Panc1 (cell line): ENCODE measurements at regions not wholly inside any gene's neighbourhood (a gene's known extent, or its start where the extent isn't known, plus 50 kb on each side); places are given as distances from the start of the nearest gene placed in this dataset.

Source experiments
- ATAC-seq: fragments of 200-7000 bp; cut with Tn5 transposase; 2 replicates; pipeline ENCODE4 v1.9.1; 2020; ENCODE audit warnings: mild to moderate bottlenecking, moderate library complexity
- BruUV-seq: library from RNA; stranded (reverse); fragments of 400-500 nt; replicated peaks from 2 replicates; lab custom pipeline; 2021; lab: Mats Ljungman, UMichigan
- CTCF ChIA-PET: fragments of 300-600 bp; sonication (Branson Sonifier 250); formaldehyde crosslinking; loops from one replicate; lab custom pipeline; 2022; ENCODE audit warnings: antibody characterized with exemption; lab: Charles Lee
- POLR2A ChIA-PET: fragments of 300-600 bp; sonication (Branson Sonifier 250); formaldehyde crosslinking; loops from one replicate; lab custom pipeline; 2022; ENCODE audit warnings: antibody characterized with exemption; lab: Charles Lee
- DNase-seq: peaks from one replicate; pipeline ENCODE4 v3.0.0-alpha.2; 2010; ENCODE audit warnings: low read depth, low spot score
- H3K27ac ChIP-seq: 2 replicates; pipeline ENCODE4 v1.5.1; 2011; ENCODE audit warnings: mild to moderate bottlenecking, low read length, inconsistent platforms
- H3K27me3 ChIP-seq: fragments of 200-500 bp; sonication (Bioruptor generic); 2 replicates; pipeline ENCODE4 v1.6.0; 2014; ENCODE audit warnings: low read length, inconsistent platforms; ENCODE audit not compliant: control insufficient read depth, insufficient read depth
- H3K36me3 ChIP-seq: fragments of 200-500 bp; sonication (Bioruptor generic); 2 replicates; pipeline ENCODE4 v1.5.1; 2014; ENCODE audit warnings: inconsistent platforms, mild to moderate bottlenecking, low read length, moderate library complexity; ENCODE audit not compliant: control insufficient read depth, insufficient read depth
- H3K4me1 ChIP-seq: 2 replicates; pipeline ENCODE4 v1.5.1; 2011; ENCODE audit warnings: inconsistent platforms, mild to moderate bottlenecking, low read length, moderate library complexity; ENCODE audit not compliant: control insufficient read depth, insufficient read depth
- H3K4me3 ChIP-seq, 2 experiments: 2 replicates each; pipeline ENCODE4 v1.5.1; 2011 to 2012; ENCODE audit warnings: low read depth in 2 of 2, low read length in 2 of 2, mild to moderate bottlenecking in 2 of 2, inconsistent platforms in 1 of 2, moderate library complexity in 1 of 2
- H3K9me3 ChIP-seq: fragments of 200-500 bp; sonication (Bioruptor generic); 2 replicates; pipeline ENCODE4 v1.5.1; 2014; ENCODE audit warnings: low read depth, mild to moderate bottlenecking, inconsistent platforms, low read length, moderate library complexity; ENCODE audit not compliant: control insufficient read depth, insufficient read depth
- POLR2AphosphoS5 ChIP-seq: IDR thresholded peaks from 2 replicates; pipeline ENCODE4 v1.6.1; 2012; ENCODE audit warnings: mild to moderate bottlenecking, low read depth, low read length, moderate library complexity
- SIN3A ChIP-seq: IDR thresholded peaks from 2 replicates; pipeline ENCODE4 v1.6.1; 2012; ENCODE audit warnings: low read depth, mild to moderate bottlenecking, low read length, moderate library complexity, borderline replicate concordance; ENCODE audit not compliant: insufficient read depth
- TCF7L2 ChIP-seq: IDR thresholded peaks from 2 replicates; pipeline ENCODE4 v1.6.1; 2011; ENCODE audit warnings: mild to moderate bottlenecking, low read depth, low read length, inconsistent platforms
- in situ Hi-C: cut with HindIII; loops from 2 replicates; pipeline ENCODE4 v1.10.0; 2016; ENCODE audit warnings: low sequenced_read_pairs, low pct_unique_long_range_greater_than_20kb
- intact Hi-C: fragments of 100-400 bp; cut with micrococcal nuclease; formaldehyde crosslinking; loops from one replicate; pipeline ENCODE4 v1.10.0; 2022; ENCODE audit not compliant: unreplicated experiment
- TF ChIP-seq, protein P1 (sequence below): fragments of 450-650 bp; IDR thresholded peaks from 2 replicates; pipeline ENCODE4 v1.5.1; 2017; ENCODE audit warnings: mild to moderate bottlenecking
- TF ChIP-seq, protein P2 (sequence below), 2 experiments: IDR thresholded peaks; 2 replicates each; pipeline ENCODE4 v1.6.1; 2011 to 2012; ENCODE audit warnings: low read depth in 2 of 2, control low read depth in 1 of 2, low read length in 1 of 2, mild to moderate bottlenecking in 1 of 2, moderate library complexity in 1 of 2; ENCODE audit not compliant: insufficient read depth in 1 of 2

DNA sequence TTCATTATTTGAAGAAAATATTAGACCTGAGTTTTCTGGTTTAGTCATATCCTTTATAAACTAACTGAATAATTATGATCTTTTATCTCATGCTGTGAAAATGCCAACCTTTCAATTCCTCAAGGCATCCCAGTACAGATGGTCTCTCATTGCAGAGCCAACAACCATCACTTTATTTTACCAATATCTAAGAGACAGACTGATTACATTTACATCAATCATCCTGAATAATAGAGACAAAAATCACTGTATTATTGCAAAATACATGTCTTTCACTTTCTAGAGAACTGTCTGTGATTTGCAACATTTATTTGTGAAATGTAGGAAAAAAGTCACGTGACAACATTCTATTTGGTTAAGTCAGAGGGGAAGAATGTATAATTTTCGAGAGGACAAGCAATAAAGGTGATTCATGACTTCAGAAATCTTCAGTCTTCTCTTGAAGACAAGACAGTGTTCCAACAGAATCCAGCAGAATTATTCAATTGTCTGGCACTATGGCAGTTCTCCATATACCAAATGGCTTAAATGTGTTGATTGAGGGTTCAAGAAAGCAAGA is 503.6 kb upstream of the SYT4 start:
- no peaks in the 10 kb centered on the region for H3K36me3 ChIP-seq
- TF ChIP-seq POLR2AphosphoS5: no peak
- TF ChIP-seq, protein P1, sequence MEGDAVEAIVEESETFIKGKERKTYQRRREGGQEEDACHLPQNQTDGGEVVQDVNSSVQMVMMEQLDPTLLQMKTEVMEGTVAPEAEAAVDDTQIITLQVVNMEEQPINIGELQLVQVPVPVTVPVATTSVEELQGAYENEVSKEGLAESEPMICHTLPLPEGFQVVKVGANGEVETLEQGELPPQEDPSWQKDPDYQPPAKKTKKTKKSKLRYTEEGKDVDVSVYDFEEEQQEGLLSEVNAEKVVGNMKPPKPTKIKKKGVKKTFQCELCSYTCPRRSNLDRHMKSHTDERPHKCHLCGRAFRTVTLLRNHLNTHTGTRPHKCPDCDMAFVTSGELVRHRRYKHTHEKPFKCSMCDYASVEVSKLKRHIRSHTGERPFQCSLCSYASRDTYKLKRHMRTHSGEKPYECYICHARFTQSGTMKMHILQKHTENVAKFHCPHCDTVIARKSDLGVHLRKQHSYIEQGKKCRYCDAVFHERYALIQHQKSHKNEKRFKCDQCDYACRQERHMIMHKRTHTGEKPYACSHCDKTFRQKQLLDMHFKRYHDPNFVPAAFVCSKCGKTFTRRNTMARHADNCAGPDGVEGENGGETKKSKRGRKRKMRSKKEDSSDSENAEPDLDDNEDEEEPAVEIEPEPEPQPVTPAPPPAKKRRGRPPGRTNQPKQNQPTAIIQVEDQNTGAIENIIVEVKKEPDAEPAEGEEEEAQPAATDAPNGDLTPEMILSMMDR: no peak
- TF ChIP-seq SIN3A: no peak
- TF ChIP-seq TCF7L2: no peak
- TF ChIP-seq, protein P2, sequence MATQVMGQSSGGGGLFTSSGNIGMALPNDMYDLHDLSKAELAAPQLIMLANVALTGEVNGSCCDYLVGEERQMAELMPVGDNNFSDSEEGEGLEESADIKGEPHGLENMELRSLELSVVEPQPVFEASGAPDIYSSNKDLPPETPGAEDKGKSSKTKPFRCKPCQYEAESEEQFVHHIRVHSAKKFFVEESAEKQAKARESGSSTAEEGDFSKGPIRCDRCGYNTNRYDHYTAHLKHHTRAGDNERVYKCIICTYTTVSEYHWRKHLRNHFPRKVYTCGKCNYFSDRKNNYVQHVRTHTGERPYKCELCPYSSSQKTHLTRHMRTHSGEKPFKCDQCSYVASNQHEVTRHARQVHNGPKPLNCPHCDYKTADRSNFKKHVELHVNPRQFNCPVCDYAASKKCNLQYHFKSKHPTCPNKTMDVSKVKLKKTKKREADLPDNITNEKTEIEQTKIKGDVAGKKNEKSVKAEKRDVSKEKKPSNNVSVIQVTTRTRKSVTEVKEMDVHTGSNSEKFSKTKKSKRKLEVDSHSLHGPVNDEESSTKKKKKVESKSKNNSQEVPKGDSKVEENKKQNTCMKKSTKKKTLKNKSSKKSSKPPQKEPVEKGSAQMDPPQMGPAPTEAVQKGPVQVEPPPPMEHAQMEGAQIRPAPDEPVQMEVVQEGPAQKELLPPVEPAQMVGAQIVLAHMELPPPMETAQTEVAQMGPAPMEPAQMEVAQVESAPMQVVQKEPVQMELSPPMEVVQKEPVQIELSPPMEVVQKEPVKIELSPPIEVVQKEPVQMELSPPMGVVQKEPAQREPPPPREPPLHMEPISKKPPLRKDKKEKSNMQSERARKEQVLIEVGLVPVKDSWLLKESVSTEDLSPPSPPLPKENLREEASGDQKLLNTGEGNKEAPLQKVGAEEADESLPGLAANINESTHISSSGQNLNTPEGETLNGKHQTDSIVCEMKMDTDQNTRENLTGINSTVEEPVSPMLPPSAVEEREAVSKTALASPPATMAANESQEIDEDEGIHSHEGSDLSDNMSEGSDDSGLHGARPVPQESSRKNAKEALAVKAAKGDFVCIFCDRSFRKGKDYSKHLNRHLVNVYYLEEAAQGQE (IDR thresholded peaks at IDR 0.05; ENCODE audit: insufficient read depth in 1 of 2, low read depth in 2 of 2, low read length in 1 of 2): no peak
- no peak for DNase-seq
- H3K27ac ChIP-seq: no peak overlapping the region
- no peaks in the 10 kb centered on the region for H3K4me1 ChIP-seq
- BruUV-seq: no TSS peak
- ATAC-seq: no peak
- no peaks in the 10 kb centered on the region for H3K9me3 ChIP-seq
- CTCF ChIA-PET: no interaction called here
- in situ Hi-C loops (no loop called here), intact Hi-C loops (no loop called here)
- POLR2A ChIA-PET: no interaction called here
- H3K4me3 ChIP-seq: no peak overlapping the region
- H3K27me3 ChIP-seq: no peaks in the 10 kb centered on the region

DNA sequence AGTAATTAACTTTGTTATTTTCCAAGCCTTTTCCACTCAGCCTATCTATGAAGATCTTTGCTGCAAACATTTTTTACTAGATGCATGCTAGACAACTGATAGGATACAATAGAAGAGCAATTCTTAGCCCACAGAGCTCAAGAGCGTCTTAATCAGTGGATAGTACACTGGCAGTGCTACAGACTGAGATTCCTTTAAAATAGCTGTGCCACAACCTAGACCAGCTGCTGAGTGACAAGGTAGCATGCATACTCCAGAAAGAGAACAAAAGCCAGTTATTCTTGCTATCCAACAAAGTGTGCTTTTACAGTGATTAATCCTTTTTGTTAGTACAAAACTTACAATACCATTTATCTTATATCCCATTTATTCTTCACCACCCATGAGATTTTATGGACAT is 507.9 kb upstream of the SYT4 start:
- ATAC-seq: no peak
- Histone ChIP-seq H3K9me3 (no peaks in the 10 kb centered on the region), H3K36me3 (no peaks in the 10 kb centered on the region), H3K4me1 (no peaks in the 10 kb centered on the region), H3K4me3 (no peak overlapping the region), H3K27ac (no peak overlapping the region), H3K27me3 (no peaks in the 10 kb centered on the region)
- no peak for DNase-seq
- BruUV-seq: no TSS peak
- ChIA-PET POLR2A (no interaction called here), CTCF (no interaction called here)
- TF ChIP-seq, protein P1: no peak
- in situ Hi-C loops: no loop called here
- intact Hi-C loops: no loop called here

DNA sequence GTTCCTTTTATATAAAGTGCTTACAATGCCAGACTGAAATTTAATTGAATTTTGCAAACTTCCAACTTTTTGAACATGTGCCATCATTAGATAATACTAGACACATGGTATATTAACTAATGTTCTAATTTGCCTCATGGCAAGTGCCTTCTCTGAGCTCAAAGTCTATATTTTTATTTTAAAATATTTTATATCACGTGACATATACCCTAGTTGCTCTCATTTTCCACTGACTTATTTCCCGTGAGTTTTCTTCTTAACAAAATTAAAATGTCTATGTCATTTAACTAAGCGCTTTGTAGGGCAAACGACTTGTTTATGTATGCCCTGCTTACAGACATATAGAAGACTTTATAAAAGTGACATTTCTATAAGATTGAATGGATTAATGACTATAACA is 509.6 kb upstream of the SYT4 start:
- TF ChIP-seq, protein P1: no peak
- TF ChIP-seq SIN3A (no peak), POLR2AphosphoS5 (no peak), TCF7L2 (no peak)
- TF ChIP-seq, protein P2 (IDR thresholded peaks at IDR 0.05; ENCODE audit: insufficient read depth in 1 of 2, low read depth in 2 of 2, low read length in 1 of 2): no peak
- H3K9me3 ChIP-seq: no peaks in the 10 kb centered on the region
- ChIA-PET POLR2A (no interaction called here), CTCF (no interaction called here)
- H3K4me3 ChIP-seq: no peak overlapping the region
- H3K36me3 ChIP-seq: no peaks in the 10 kb centered on the region
- H3K27ac ChIP-seq: no peak overlapping the region
- no TSS peak for BruUV-seq
- no peaks in the 10 kb centered on the region for H3K4me1 ChIP-seq
- ATAC-seq (no peak), DNase-seq (no peak)
- intact Hi-C loops (no loop called here), in situ Hi-C loops (no loop called here)
- no peaks in the 10 kb centered on the region for H3K27me3 ChIP-seq
